Loucy (cell line): ENCODE measurements at regions not wholly inside any gene's neighbourhood (a gene's known extent, or its start where the extent isn't known, plus 50 kb on each side); places are given as distances from the start of the nearest gene placed in this dataset.

ENCODE experiments used
- H2AFZ ChIP-seq: fragments of 200-600 bp; sonication (generic); 2 replicates; pipeline ENCODE4 v1.6.0; 2016; ENCODE audit warnings: antibody characterized with exemption, mild to moderate bottlenecking, low read length, moderate library complexity
- H3F3A ChIP-seq: fragments of 200-600 bp; 2 replicates; pipeline ENCODE4 v1.6.0; 2016; ENCODE audit warnings: antibody characterized with exemption, low read depth, mild to moderate bottlenecking
- H3K27me3 ChIP-seq: fragments of 200-600 bp; sonication (generic); 2 replicates; pipeline ENCODE4 v1.6.1; 2014; ENCODE audit warnings: low read length, mild to moderate bottlenecking; ENCODE audit not compliant: insufficient read depth, poor library complexity, severe bottlenecking
- H3K36me3 ChIP-seq: fragments of 200-600 bp; sonication (generic); 2 replicates; pipeline ENCODE4 v1.6.1; 2016; ENCODE audit warnings: low read length; ENCODE audit not compliant: insufficient read depth
- H3K4me1 ChIP-seq: fragments of 200-600 bp; sonication (generic); 2 replicates; pipeline ENCODE4 v1.5.1; 2014; ENCODE audit warnings: low read length, mild to moderate bottlenecking; ENCODE audit not compliant: insufficient read depth, poor library complexity, severe bottlenecking
- H3K4me2 ChIP-seq: fragments of 200-600 bp; sonication (generic); 2 replicates; pipeline ENCODE4 v1.6.0; 2014; ENCODE audit warnings: antibody characterized with exemption, low read length, low read depth, mild to moderate bottlenecking; ENCODE audit not compliant: poor library complexity, severe bottlenecking
- H3K4me3 ChIP-seq: fragments of 200-600 bp; sonication (generic); 2 replicates; pipeline ENCODE4 v1.5.1; 2014; ENCODE audit warnings: low read length, mild to moderate bottlenecking, mixed read lengths; ENCODE audit not compliant: poor library complexity, severe bottlenecking
- H3K79me2 ChIP-seq: fragments of 200-600 bp; sonication (generic); 2 replicates; pipeline ENCODE4 v1.6.1; 2014; ENCODE audit warnings: low read length; ENCODE audit not compliant: insufficient read depth
- H3K9ac ChIP-seq: fragments of 200-600 bp; sonication (generic); 2 replicates; pipeline ENCODE4 v1.6.0; 2014; ENCODE audit warnings: mild to moderate bottlenecking, low read depth, low read length, moderate library complexity; ENCODE audit not compliant: poor library complexity, severe bottlenecking
- H3K9me2 ChIP-seq: fragments of 200-600 bp; sonication (generic); replicated peaks from 2 replicates; pipeline ENCODE4 v1.6.1; 2016; ENCODE audit warnings: low read depth, low read length, mixed read lengths
- H3K9me3 ChIP-seq: fragments of 200-600 bp; sonication (generic); 2 replicates; pipeline ENCODE4 v1.6.1; 2014; ENCODE audit warnings: mild to moderate bottlenecking, antibody characterized with exemption, low read length, low read depth; ENCODE audit not compliant: insufficient read depth
- H4K20me1 ChIP-seq: fragments of 200-600 bp; sonication (generic); 2 replicates; pipeline ENCODE4 v1.6.0; 2014; ENCODE audit warnings: antibody characterized with exemption, low read length, mild to moderate bottlenecking; ENCODE audit not compliant: insufficient read depth, poor library complexity, severe bottlenecking
- EZH2phosphoT487 ChIP-seq: fragments of 200-600 bp; IDR thresholded peaks from 2 replicates; pipeline ENCODE4 v1.6.1; 2018; ENCODE audit warnings: antibody characterized with exemption, mild to moderate bottlenecking, moderate library complexity, borderline replicate concordance
- TF ChIP-seq, protein P1 (sequence below): fragments of 200-600 bp; sonication (generic); conservative IDR thresholded peaks from 2 replicates; pipeline ENCODE4 v1.5.1; 2014; ENCODE audit warnings: mild to moderate bottlenecking, antibody characterized with exemption, low read length

DNA sequence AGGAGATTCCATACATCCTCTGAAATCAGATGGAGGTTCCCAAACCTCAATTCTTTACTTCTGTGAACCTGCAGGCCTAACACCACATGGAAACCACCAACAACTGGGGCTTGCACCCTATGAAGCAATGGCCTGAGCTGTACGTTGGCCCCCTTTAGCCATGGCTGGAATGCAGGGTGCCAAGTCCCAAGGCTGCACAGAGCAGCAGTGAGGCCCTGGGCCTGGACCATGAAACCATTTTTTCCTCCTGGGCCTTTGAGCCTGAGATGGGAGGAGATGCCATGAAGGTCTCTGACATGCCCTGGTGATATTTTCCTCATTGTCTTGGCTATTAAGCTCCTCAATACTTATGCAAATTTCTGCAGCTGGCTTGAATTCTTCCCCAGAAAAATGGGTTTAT is 983.8 kb downstream of the CDH9 start:
- no peak overlapping the region for H3K4me3 ChIP-seq
- peaks cover 3% of the 10 kb centered on the region; the same call in 1 of the 2 replicates for H3K9me3 ChIP-seq
- no peaks in the 10 kb centered on the region for H3K79me2 ChIP-seq
- no peaks in the 10 kb centered on the region for H3K36me3 ChIP-seq
- no peaks in the 10 kb centered on the region for H3K27me3 ChIP-seq
- no peaks in the 10 kb centered on the region for H3F3A ChIP-seq
- H3K4me2 ChIP-seq = no peak overlapping the region
- no peak overlapping the region for H3K9ac ChIP-seq
- H2AFZ ChIP-seq = no peak overlapping the region
- H3K4me1 ChIP-seq = no peaks in the 10 kb centered on the region
- TF ChIP-seq EZH2phosphoT487 = no peak
- TF ChIP-seq, protein P1, sequence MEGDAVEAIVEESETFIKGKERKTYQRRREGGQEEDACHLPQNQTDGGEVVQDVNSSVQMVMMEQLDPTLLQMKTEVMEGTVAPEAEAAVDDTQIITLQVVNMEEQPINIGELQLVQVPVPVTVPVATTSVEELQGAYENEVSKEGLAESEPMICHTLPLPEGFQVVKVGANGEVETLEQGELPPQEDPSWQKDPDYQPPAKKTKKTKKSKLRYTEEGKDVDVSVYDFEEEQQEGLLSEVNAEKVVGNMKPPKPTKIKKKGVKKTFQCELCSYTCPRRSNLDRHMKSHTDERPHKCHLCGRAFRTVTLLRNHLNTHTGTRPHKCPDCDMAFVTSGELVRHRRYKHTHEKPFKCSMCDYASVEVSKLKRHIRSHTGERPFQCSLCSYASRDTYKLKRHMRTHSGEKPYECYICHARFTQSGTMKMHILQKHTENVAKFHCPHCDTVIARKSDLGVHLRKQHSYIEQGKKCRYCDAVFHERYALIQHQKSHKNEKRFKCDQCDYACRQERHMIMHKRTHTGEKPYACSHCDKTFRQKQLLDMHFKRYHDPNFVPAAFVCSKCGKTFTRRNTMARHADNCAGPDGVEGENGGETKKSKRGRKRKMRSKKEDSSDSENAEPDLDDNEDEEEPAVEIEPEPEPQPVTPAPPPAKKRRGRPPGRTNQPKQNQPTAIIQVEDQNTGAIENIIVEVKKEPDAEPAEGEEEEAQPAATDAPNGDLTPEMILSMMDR = no peak
- H3K9me2 ChIP-seq = no peaks in the 10 kb centered on the region
- no peaks in the 10 kb centered on the region for H4K20me1 ChIP-seq

DNA sequence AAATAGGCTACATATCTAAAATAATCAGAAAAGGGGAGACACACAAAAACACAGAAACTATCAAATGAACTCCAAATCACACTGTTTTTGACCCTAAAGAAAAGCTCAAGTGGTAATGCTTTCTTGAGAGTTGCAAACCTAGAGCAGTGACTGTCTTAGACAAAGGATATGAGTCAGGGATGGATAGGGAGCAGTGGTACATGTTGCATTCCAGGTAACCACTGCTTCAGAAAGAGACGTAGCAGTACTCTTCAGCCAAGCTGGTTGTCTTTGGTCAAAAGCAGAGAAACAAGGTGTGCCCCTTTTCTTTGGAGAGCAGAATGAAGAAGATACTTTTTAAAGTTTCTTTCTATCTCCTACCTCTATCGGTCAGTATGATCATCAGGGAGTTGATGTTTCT is 1003.6 kb downstream of the CDH9 start:
- H3K36me3 ChIP-seq = no peaks in the 10 kb centered on the region
- H3K9ac ChIP-seq = no peak overlapping the region
- TF ChIP-seq, protein P1 = no peak
- TF ChIP-seq EZH2phosphoT487 = no peak
- H3K79me2 ChIP-seq = no peaks in the 10 kb centered on the region
- no peaks in the 10 kb centered on the region for H3K9me3 ChIP-seq
- H3K27me3 ChIP-seq = no peaks in the 10 kb centered on the region
- H3F3A ChIP-seq = no peaks in the 10 kb centered on the region
- no peak overlapping the region for H2AFZ ChIP-seq
- no peaks in the 10 kb centered on the region for H3K9me2 ChIP-seq
- H3K4me3 ChIP-seq = no peak overlapping the region
- H3K4me1 ChIP-seq = no peaks in the 10 kb centered on the region
- no peaks in the 10 kb centered on the region for H4K20me1 ChIP-seq
- no peak overlapping the region for H3K4me2 ChIP-seq

DNA sequence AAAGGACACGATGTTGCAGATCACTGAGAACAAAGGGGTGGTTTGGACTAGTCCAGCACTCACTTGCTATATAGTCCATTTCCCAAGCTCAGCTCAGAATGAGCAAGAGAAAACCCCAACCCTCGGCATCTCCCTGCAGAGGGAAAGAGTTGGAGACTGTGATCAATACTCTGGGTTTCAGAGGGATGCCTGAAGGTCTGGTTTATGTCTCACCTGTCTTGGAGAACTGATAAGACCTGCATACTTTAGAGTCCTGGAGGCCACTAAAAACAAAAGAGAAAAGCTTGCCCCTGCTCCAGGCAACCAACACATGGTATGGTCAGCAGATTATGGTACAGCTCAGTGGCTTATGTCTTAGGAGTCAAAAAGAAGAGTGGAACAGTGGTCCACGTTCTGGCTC is 1006.9 kb downstream of the CDH9 start:
- Histone ChIP-seq H3K9me2 (no peaks in the 10 kb centered on the region), H3K4me3 (no peak overlapping the region), H3K9ac (no peak overlapping the region), H2AFZ (no peak overlapping the region), H3F3A (no peaks in the 10 kb centered on the region), H3K79me2 (no peaks in the 10 kb centered on the region), H3K36me3 (no peaks in the 10 kb centered on the region), H3K27me3 (no peaks in the 10 kb centered on the region), H3K9me3 (no peaks in the 10 kb centered on the region), H3K4me1 (no peaks in the 10 kb centered on the region), H4K20me1 (no peaks in the 10 kb centered on the region), H3K4me2 (no peak overlapping the region)
- TF ChIP-seq, protein P1 = no peak
- TF ChIP-seq EZH2phosphoT487 = no peak
